BJ (cell line): ENCODE measurements at regions not wholly inside any gene's neighbourhood (a gene's known extent, or its start where the extent isn't known, plus 50 kb on each side); places are given as distances from the start of the nearest gene placed in this dataset.

Source experiments
- CTCF ChIA-PET: fragments of 350-600 bp; formaldehyde crosslinking; extraction: SDS; loops from one replicate; lab custom pipeline; 2021; ENCODE audit warnings: antibody characterized with exemption, inconsistent platforms; lab: Yijun Ruan, JAX
- POLR2A ChIA-PET: fragments of 300-600 bp; sonication (Branson Sonifier 250); formaldehyde crosslinking; extraction: SDS; loops from one replicate; lab custom pipeline; 2021; ENCODE audit warnings: antibody characterized with exemption; lab: Charles Lee
- DNase-seq: peaks from one replicate; pipeline ENCODE4 v3.0.0-alpha.2; 2011; ENCODE audit warnings: low read depth
- H3K27me3 ChIP-seq: 2 replicates; pipeline ENCODE4 v1.6.0; 2011; ENCODE audit warnings: low read length; ENCODE audit not compliant: control insufficient read depth, insufficient read depth
- H3K36me3 ChIP-seq: 2 replicates; pipeline ENCODE4 v1.5.1; 2011; ENCODE audit warnings: low read length; ENCODE audit not compliant: control insufficient read depth, insufficient read depth
- H3K4me3 ChIP-seq: 2 replicates; pipeline ENCODE4 v1.5.1; 2011; ENCODE audit warnings: low read depth, mild to moderate bottlenecking, control low read depth, low read length
- CTCF ChIP-seq: IDR thresholded peaks from 2 replicates; pipeline ENCODE4 v1.5.1; 2011; ENCODE audit warnings: low read depth, mild to moderate bottlenecking, control low read depth, inconsistent platforms, low read length, moderate library complexity; ENCODE audit not compliant: insufficient read depth

DNA sequence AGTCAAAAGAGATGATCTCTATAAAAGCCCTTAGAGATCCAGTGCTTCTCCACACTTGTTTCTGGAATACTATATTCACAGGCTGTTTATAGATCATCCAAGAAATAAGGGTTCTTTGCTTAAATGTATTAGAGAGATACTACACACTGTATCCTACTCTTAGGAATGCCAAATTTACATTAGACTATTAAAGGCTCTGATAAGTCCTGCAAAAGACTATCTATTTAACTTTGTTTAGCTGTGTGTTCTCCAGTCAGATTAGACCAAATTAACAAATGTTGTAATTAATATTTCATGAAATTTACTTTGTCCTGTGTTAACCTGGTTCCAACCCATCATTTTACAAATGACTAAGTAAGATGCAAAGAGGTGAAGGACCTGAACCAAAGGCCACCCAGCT is 260.5 kb upstream of the ZIC3 start:
- DNase-seq = no peak
- Histone ChIP-seq H3K27me3 (no peaks in the 10 kb centered on the region), H3K4me3 (no peak overlapping the region), H3K36me3 (no peaks in the 10 kb centered on the region)
- CTCF ChIA-PET = no interaction called here
- TF ChIP-seq CTCF = no peak
- POLR2A ChIA-PET = no interaction called here

DNA sequence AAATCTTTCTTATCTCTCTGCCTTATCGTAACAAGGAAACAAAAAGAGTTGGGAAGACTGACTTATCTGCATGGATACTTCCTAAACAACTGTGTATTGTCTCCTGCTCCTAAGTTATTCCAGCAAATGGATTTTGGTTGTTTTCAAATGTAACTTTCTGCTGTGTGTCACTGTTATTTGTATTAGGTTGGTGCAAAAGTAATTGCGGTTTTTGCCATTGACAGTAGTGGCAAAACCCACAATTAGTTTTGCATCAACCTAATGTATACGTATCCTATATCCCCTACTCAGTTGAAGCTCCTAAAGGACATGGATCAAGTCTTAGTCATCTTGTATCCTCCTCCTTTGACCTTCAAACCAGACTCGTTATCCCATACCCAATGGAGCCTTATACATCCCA is 263.4 kb upstream of the GPR101 start:
- TF ChIP-seq CTCF = no peak
- no peak for DNase-seq
- no peaks in the 10 kb centered on the region for H3K36me3 ChIP-seq
- no peaks in the 10 kb centered on the region for H3K27me3 ChIP-seq
- POLR2A ChIA-PET = no interaction called here
- no peak overlapping the region for H3K4me3 ChIP-seq
- CTCF ChIA-PET = no interaction called here

GRCh38 chrX:137290011-137290410 is 256.2 kb upstream of the GPR101 start:
- ChIA-PET CTCF (no interaction called here), POLR2A (no interaction called here)
- no peaks in the 10 kb centered on the region for H3K36me3 ChIP-seq
- TF ChIP-seq CTCF = no peak
- H3K4me3 ChIP-seq = no peak overlapping the region
- H3K27me3 ChIP-seq = no peaks in the 10 kb centered on the region
- no peak for DNase-seq

GRCh38 chrX:137287191-137287590 is 253.4 kb upstream of the GPR101 start:
- Histone ChIP-seq H3K36me3 (no peaks in the 10 kb centered on the region), H3K27me3 (no peaks in the 10 kb centered on the region), H3K4me3 (no peak overlapping the region)
- no peak for TF ChIP-seq CTCF
- ChIA-PET POLR2A (no interaction called here), CTCF (no interaction called here)
- DNase-seq = no peak

DNA sequence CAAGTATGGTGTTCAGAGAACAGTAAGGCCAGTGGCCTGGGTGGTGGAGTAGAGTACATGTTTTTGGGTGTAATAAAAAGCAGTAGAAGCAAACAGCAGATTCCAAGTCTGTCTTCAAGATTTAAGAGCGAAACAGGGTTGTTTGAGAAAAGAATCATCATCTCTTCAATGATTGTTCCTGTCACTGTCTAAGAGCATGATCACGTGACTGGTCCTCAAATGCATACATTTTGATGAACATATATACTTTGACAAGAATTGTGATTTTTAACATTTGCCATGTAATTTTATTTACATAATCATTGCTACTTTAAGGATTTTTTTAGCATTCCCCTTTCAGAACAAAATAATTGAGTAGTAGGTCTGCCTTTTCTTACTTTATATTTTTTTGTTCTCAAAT is 252.6 kb upstream of the GPR101 start:
- DNase-seq = no peak
- H3K36me3 ChIP-seq = no peaks in the 10 kb centered on the region
- ChIA-PET POLR2A (no interaction called here), CTCF (no interaction called here)
- no peaks in the 10 kb centered on the region for H3K27me3 ChIP-seq
- H3K4me3 ChIP-seq = no peak overlapping the region
- TF ChIP-seq CTCF = no peak
